ENCODE measurements at regions not wholly inside any gene's neighbourhood (a gene's known extent, or its start where the extent isn't known, plus 50 kb on each side); places are given as distances from the start of the nearest gene placed in this dataset.

DNA sequence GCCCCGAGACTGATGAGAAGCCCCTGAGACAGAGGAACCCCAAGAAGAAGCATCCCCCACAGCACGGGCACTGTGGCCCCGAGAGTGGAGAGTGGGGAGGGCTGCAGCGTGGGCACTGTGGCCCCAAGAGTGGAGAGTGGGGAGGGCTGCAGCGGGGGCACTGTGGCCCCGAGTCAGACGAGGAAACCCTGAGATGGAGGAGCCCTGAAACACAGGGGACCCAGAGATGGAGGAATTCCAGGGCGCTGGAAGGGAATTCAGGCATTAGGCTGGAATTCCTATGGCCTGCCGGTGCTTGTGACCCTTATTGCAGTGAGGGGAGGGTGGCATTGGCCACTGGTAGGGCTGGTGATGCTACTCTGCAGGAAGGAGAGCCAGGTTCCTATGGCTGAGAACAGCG lies 168.6 kb upstream of the SHH start:
- Histone ChIP-seq H3K36me3 (no peaks in the 10 kb centered on the region), H3K27me3 (no peaks in the 10 kb centered on the region), H3K9me3 (no peaks in the 10 kb centered on the region), H3K4me3 (no peak overlapping the region), H3K27ac (no peak overlapping the region), H3K4me1 (no peaks in the 10 kb centered on the region)
- TF ChIP-seq, protein P1, sequence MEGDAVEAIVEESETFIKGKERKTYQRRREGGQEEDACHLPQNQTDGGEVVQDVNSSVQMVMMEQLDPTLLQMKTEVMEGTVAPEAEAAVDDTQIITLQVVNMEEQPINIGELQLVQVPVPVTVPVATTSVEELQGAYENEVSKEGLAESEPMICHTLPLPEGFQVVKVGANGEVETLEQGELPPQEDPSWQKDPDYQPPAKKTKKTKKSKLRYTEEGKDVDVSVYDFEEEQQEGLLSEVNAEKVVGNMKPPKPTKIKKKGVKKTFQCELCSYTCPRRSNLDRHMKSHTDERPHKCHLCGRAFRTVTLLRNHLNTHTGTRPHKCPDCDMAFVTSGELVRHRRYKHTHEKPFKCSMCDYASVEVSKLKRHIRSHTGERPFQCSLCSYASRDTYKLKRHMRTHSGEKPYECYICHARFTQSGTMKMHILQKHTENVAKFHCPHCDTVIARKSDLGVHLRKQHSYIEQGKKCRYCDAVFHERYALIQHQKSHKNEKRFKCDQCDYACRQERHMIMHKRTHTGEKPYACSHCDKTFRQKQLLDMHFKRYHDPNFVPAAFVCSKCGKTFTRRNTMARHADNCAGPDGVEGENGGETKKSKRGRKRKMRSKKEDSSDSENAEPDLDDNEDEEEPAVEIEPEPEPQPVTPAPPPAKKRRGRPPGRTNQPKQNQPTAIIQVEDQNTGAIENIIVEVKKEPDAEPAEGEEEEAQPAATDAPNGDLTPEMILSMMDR (IDR thresholded peaks at IDR 0.05) = no peak
- peak in 1 of 2 donors; percentile 48 for DNase-seq
- intact Hi-C loops (cut with DNase I; ENCODE audit: low total_unique reads) = no loop called here

DNA sequence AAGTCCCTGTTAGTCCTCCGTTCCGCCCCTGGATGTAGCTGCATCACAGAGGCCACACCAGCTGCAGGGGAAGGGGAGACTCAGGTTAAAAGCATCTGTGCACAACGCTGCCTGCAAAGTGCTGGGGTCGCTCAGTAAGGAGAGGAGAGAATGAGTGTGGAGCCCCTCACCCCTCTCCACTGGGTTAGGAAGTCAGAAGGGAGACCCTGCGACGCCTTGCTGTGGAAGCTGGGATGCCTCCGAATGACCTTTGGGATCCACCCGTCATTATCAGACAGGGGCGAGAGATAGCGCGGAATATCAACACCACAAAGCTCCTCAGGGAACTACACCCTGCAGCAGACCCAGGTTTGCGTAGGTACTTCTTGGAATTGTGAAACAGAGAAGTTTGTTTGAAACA lies 167.7 kb upstream of the SHH start:
- no peaks in the 10 kb centered on the region for H3K4me1 ChIP-seq

DNA sequence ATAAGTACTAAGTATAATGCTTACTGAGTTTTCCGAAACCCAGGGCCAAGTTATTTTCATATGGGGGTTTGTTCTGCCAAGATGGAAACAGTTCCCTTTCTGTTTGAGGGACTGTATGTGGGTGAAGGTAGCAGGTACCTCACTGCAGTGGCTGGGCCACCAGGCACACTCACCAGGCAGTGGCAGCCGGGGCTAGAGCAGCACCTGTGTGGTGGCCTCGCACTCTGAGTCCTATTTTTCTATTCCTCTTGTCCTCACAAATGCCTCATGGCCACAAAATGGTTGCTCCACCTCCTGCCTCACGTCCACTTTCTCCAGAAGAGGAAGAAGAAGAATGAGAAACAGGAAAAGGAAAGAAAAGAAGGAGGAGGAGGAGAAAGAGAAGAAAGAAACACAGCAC lies 167.3 kb upstream of the SHH start:
- peak; percentile 16 to 29 for DNase-seq
- no peaks in the 10 kb centered on the region for H3K36me3 ChIP-seq
- intact Hi-C loops (cut with DNase I; ENCODE audit: low total_unique reads) = no loop called here
- TF ChIP-seq, protein P1 (IDR thresholded peaks at IDR 0.05) = no peak
- no peak overlapping the region for H3K27ac ChIP-seq
- H3K4me1 ChIP-seq = no peaks in the 10 kb centered on the region
- no peak overlapping the region for H3K4me3 ChIP-seq
- H3K9me3 ChIP-seq = no peaks in the 10 kb centered on the region
- no peaks in the 10 kb centered on the region for H3K27me3 ChIP-seq

More for the DNA sequence above, 167.7 kb upstream of the SHH start:
- Histone ChIP-seq H3K27ac (no peak overlapping the region), H3K4me3 (no peak overlapping the region), H3K27me3 (no peaks in the 10 kb centered on the region), H3K36me3 (no peaks in the 10 kb centered on the region), H3K9me3 (no peaks in the 10 kb centered on the region)
- intact Hi-C loops (cut with DNase I; ENCODE audit: low total_unique reads) = no loop called here
- peak; percentile 4 to 12 for DNase-seq
- TF ChIP-seq, protein P1 (IDR thresholded peaks at IDR 0.05) = no peak

DNA sequence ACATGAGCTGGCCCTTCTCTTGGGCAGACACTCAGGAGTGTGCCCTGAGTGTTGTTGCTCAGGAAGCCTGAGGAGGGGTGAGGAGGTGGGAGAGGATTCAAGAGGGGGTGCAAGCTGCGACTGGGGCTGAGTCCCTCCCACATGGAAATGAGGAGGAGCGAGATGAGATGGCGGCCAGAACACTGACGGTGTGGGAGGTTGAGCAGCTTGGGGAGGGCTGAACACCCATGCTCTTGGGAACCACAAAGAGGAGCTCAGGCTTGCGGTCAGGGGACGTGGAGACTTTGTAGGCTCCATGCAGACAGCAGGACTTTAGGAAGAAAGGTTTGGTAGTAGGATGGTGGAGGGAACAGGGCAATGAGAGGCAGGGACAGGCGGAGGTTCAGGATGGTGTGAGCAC lies 163.2 kb upstream of the SHH start:
- H3K4me3 ChIP-seq = no peak overlapping the region
- no peaks in the 10 kb centered on the region for H3K9me3 ChIP-seq
- H3K27me3 ChIP-seq = peaks cover 0 to 3% of the 10 kb centered on the region in 2 donors
- intact Hi-C loops (cut with DNase I; ENCODE audit: low total_unique reads) = no loop called here
- peak; percentile 13 to 39 for DNase-seq
- H3K4me1 ChIP-seq = no peaks in the 10 kb centered on the region
- TF ChIP-seq, protein P1 (IDR thresholded peaks at IDR 0.05) = no peak
- no peak overlapping the region for H3K27ac ChIP-seq
- no peaks in the 10 kb centered on the region for H3K36me3 ChIP-seq

DNA sequence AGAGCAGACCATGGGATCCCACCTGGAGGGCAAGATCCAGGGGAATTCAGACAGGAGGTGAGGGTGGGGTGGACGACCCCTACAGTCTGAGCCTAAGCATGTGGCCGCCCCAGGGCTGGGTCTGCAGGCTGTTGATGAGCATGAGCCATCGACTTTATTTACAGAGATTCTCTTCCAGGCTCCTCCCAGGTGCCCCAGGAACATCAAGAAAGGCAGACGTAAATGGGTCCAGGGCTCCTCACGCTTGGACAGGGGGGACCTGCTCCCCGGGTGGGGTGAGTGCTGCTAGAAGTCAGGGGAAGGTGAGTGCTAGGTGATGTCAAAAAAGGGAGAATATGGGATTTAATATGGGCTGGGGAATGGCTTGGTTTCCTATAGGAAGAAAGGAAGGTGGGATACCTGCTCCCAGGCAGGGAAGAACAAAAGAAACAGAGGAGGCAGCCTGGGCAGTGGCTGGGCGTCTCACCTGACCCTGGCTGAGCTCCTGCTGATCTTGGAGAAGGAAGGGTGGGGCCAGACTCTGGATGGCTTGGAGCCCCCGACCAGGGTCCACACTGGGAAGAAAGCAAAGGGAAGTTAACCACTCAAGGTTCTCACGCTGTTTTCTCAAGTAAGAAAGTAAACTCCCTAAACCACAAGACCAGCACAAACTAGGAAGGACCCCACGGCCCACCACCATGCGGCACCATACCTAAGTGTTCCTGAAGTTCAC lies 162.1 kb upstream of the SHH start:
- Histone ChIP-seq H3K27ac (no peak overlapping the region), H3K4me1 (no peaks in the 10 kb centered on the region), H3K36me3 (no peaks in the 10 kb centered on the region), H3K27me3 (peaks cover 0 to 3% of the 10 kb centered on the region in 2 donors), H3K9me3 (no peaks in the 10 kb centered on the region), H3K4me3 (no peak overlapping the region)
- intact Hi-C loops (cut with DNase I; ENCODE audit: low total_unique reads) = no loop called here
- TF ChIP-seq, protein P1 (IDR thresholded peaks at IDR 0.05) = no peak
- peak in 1 of 2 donors; percentile 52 for DNase-seq
